ENCODE measurements at regions not wholly inside any gene's neighbourhood (a gene's known extent, or its start where the extent isn't known, plus 50 kb on each side); places are given as distances from the start of the nearest gene placed in this dataset.

GRCh38 chr7:139561-140243 lies 52.7 kb upstream of the FAM20C start:
- DNase-seq = no peak

- DNase-seq = no peak
Measured at GRCh38 chr7:140996-141395, 51.4 kb upstream of the FAM20C start.

DNA sequence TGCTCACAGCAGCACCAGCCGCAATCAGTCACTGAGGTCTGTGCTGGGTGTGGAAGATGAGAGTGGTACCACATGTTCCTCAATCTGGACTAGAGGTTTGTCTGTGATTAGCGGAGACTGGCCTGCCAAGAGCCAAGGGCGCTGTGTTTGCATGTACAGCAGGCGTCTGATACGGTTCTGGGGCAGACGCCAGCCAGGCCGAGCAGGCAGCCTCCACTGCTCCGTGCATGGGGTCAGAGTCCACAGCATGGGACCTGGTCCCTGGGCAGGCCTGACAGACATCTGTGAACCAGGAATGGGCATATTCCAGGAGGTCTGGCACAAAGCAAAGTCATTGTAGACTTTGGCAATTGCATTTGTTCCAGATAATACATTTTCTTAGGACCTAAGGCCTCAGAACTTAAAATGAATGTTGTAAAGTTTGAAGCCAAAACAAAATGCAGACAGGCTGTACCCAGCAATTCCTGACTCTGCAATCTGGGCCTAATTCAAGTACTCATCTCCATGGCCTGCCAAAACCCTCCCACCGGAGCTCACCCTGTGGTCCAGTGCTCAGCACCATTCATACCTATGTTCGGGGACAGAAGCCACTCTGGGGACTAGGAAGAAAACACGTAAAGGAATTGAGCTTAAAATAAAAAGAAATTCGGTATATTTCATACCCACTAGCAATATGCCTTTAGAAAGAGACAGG lies 50.0 kb upstream of the FAM20C start:
- DNase-seq = no peak

Measured in stimulated activated CD4-positive, alpha-beta T cell treated with anti-CD3 and anti-CD28 coated beads, Interleukin-15, amount 100 ng/mL, for 24 hours (primary cell).